Cardiac septum (tissue), 1 donor: ENCODE measurements at regions not wholly inside any gene's neighbourhood (a gene's known extent, or its start where the extent isn't known, plus 50 kb on each side); places are given as distances from the start of the nearest gene placed in this dataset.

Experiments
- DNase-seq: peaks from one replicate; pipeline ENCODE4 v3.0.0-alpha.2; 2020; ENCODE audit warnings: low spot score
- intact Hi-C: fragments of 100-400 bp; cut with DNase I; formaldehyde crosslinking; loops from one replicate; pipeline ENCODE4 v1.14.0; 2022
- donor health status: DM: no; HTN: no; CAD: no.

DNA sequence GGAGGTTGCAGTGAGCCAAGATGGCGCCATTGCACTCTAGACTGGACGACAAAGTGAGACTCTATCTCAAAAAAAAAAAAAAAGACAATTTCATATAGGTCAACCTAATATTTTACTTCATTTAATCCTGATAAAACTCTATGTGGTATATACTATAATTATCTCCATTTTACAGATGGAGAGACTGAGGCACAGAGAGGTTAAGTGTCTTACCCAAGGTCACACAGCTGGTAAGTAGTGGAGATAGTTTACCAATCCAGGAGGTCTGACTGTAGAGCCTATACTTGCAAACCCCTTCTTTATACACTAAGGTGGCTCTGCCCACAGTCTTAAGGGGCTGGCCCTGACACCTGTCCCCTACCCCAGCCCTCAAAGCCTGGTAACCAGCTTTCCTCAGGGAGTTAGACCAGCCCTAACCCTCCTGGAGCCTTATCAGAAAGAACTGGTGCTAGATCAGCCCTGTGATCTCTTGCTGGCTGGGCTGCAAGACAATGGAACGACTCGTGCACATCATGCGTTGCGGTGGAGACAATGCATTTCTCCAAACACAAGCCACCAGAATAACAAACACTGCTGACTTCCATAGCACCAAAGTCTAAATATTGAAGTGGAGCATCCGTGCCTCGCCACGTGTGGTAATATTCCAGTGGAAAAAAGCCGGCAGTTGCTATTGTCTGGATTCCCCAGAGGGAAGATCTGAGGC is 60.0 kb upstream of the SMAD3 start:
- no peak for DNase-seq
- intact Hi-C loops: no loop called here

DNA sequence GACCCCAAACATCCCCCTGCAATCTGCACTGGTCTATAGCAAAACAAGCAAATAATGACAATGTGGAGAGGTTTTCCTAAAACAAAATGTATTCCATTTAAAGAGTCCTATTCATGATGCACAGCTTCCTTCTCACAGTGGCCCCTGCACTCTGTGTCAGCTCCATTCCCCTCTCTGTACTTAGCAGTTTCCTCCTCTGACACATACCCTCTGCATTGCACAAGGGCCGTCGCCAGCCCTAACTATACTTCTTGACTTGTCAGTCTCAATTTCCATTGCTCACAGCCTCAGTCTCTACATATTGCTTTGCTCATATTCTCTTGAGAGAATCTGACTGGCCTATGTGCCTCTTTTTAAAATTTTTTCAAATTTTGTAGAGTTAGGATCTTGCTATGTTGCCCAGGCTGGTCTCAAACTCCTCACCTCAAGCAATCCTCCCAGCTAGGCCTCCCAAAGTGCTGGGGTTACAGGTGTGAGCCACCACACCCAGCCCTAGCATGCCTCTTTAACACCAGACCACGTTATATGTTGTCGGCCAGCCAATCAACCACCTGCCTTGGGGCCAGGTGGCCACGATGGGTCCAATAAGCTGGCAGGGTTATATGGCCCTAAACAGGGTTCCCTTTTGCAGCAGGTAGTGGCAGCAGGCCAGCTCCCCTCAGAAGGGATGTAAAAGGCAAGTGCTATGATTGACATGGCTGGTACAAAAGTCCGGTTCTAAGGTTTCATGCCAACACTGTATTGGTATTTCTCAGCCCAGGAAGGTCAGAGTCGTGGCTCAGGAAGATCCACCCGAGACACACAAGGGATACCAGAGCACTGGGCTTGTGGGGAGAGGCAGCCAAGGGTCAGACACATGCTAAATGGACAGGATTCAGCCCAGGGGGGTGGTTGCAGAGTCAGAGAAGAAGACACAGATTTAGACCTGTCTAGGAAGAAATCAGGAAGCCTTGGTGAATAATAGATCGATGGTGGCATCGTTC is 59.0 kb upstream of the SMAD3 start:
- intact Hi-C loops: no loop called here

DNA sequence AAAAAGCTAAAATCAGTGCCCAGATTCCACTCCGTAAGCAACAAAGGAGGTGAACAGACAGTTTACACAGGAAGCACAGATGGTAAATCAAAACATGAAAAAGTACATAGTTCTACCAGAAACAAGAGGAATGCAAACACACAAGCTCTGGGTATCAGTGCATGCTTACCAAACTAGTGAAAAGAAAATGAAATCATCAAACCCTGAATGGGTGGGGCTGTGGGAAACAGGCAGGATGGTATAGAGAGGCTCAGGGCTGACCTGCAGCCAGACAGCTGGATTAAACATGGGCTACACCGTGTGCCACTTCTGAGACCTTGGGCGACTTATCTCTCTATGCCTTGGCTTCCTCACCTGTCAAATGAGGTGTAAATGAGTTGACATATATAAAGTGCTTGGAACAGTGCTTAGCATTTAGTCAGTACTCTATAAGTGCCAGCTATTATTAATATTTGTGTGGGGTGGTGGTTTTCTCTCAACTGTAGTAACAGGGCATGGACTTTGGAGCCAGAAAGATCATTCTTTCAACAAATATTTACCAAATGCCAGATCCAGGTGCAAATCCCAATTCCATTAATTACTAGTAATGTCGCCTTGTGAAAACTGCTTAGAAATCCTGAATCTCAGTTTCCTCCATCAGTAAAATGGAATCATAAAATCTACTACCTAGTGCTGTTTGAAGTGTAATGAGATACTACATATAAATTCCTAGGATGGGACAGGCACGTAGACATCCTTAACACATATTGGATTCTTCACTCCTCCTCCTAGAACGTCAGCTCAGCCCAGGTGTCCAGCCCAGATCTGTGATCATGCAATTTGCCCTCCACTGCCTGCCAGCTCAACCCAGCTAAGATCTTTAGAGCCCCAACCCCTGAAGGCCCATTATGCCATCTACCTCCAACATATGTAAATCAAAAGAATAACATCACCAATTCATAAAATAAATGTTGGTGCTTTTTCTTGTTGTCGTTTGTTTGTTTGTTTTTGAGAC is 55.5 kb upstream of the SMAD3 start:
- intact Hi-C loops: no loop called here

More for the DNA sequence above, 59.0 kb upstream of the SMAD3 start:
- no peak for DNase-seq

DNA sequence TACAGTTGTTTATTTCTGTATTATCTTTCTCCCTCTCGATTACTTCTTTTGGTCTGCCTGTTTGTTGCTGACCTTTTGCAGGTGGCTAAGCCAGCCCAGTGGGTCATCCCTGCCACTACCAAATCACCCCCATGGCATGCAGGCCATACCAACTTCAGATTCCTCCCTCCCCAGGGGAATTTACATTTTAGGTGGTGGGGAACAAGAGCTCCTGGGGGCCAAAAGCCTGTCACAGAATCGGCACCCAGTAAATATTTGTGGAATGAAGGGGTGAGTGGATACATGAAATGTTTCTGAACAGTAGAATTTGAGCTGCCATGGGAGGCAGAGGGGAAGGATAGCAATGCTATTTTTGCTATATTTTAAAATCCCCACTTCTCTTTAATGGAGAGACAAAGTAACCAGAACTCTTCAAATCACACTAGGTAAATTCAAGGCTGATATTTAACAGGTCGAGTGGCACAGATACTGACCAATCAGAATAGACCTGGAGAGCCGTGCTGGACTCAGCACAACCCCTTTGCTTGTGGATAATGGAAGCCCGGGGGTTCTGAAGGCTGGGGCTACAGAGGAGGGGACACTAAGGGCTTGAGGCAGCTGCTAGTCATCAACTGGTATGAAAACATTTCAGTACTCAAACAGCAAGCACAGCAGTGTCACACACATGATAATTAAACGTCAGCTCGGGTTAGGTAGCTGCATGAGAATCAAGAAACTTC is 54.3 kb upstream of the SMAD3 start:
- no peak for DNase-seq
- intact Hi-C loops: no loop called here

More for the DNA sequence above, 55.5 kb upstream of the SMAD3 start:
- DNase-seq: no peak

DNA sequence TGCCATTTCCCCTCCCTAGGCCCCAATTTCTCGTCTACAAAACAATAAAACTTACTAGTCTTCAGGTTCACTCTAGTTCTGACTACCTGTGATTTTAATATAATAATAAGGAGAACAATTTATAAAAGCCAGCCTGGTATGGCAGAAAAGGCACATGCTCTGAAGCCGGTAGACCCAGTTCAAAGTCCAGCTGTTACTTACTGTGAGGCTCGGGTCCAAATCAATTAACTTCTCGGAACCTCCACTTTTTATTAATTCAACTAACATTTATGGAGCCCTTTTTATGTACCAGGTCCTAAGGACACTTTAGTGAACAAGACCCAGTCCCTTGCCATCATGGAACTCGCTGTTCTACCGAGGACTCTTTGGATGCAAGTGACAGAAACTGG is 53.8 kb upstream of the SMAD3 start:
- no peak for DNase-seq
- intact Hi-C loops: no loop called here

DNA sequence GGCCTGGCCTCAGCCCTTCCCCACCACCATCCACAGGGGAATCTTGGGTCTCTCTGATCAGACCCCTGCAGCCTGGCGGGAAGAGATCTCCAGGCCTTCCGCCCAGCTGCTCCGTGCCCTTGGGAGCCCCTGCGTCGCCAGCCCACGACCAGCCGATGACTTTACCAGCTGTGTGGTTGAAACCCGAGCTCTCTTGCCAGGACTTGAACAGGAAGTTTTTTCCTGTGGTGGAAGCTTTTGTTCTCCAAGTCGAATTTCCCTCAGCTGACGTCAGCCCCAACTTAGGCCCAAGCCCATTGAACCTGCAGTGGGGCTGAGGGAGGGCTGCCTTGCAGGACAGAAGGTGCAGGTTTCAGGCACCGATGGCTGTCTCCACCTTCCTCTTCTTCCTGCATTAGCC is 51.7 kb upstream of the SMAD3 start:
- no peak for DNase-seq
- intact Hi-C loops: no loop called here
